HG03565 (cell line): ENCODE measurements at regions not wholly inside any gene's neighbourhood (a gene's known extent, or its start where the extent isn't known, plus 50 kb on each side); places are given as distances from the start of the nearest gene placed in this dataset.
"Not testable (repeated sequence)": the region's sequence is repeated elsewhere in the genome, so short reads cannot be mapped to it uniquely, and the experiment has no call there.

Experiments
- ATAC-seq: cut with Tn5 transposase; IDR thresholded peaks from one replicate; pipeline ENCODE4 v1.9.1; 2021; ENCODE audit warnings: mild to moderate bottlenecking, moderate library complexity; ENCODE audit not compliant: unreplicated experiment

GRCh38 chr3:163347944-163348343, 1730.4 kb downstream of the SI start:
- ATAC-seq, result no peak

- ATAC-seq, result no peak
Observed at GRCh38 chr3:163335429-163335828, 1742.9 kb downstream of the SI start.

- no peak for ATAC-seq
Observed at GRCh38 chr3:163328680-163329079, 1749.6 kb downstream of the SI start.

GRCh38 chr3:163327086-163327485, 1751.2 kb downstream of the SI start:
- ATAC-seq, result no peak

- ATAC-seq, result no peak
Observed at GRCh38 chr3:163315786-163316185, 1762.5 kb downstream of the SI start.

- no peak for ATAC-seq
Observed at GRCh38 chr3:163306405-163306804, 1771.9 kb downstream of the SI start.

GRCh38 chr3:163273694-163274093, 1777.1 kb downstream of the OTOL1 start:
- ATAC-seq, result no peak

- ATAC-seq, result no peak
Observed at GRCh38 chr3:163266731-163267130, 1770.1 kb downstream of the OTOL1 start.

- no peak for ATAC-seq
Observed at GRCh38 chr3:163261618-163262017, 1765.0 kb downstream of the OTOL1 start.

- ATAC-seq, result no peak
Observed at GRCh38 chr3:163261056-163261455, 1764.4 kb downstream of the OTOL1 start.

GRCh38 chr3:163218336-163218735, 1721.7 kb downstream of the OTOL1 start:
- no peak for ATAC-seq

GRCh38 chr3:163213838-163214237, 1717.2 kb downstream of the OTOL1 start:
- ATAC-seq, result no peak

- ATAC-seq, result no peak
Observed at GRCh38 chr3:163196815-163197374, 1700.3 kb downstream of the OTOL1 start.

GRCh38 chr3:163196245-163196644, 1699.6 kb downstream of the OTOL1 start:
- ATAC-seq, result no peak

GRCh38 chr3:163185721-163186350, 1689.2 kb downstream of the OTOL1 start:
- no peak for ATAC-seq

- ATAC-seq, result no peak
Observed at GRCh38 chr3:163175970-163176369, 1679.4 kb downstream of the OTOL1 start.

GRCh38 chr3:163172513-163172912, 1675.9 kb downstream of the OTOL1 start:
- not testable (repeated sequence) for ATAC-seq

GRCh38 chr3:163166197-163166596, 1669.6 kb downstream of the OTOL1 start:
- no peak for ATAC-seq

- no peak for ATAC-seq
Observed at GRCh38 chr3:163159306-163159705, 1662.7 kb downstream of the OTOL1 start.

- ATAC-seq, result no peak
Observed at GRCh38 chr3:163139600-163139999, 1643.0 kb downstream of the OTOL1 start.

GRCh38 chr3:163138258-163138657, 1641.7 kb downstream of the OTOL1 start:
- ATAC-seq, result no peak

- no peak for ATAC-seq
Observed at GRCh38 chr3:163132111-163132510, 1635.5 kb downstream of the OTOL1 start.

GRCh38 chr3:163129287-163129686, 1632.7 kb downstream of the OTOL1 start:
- ATAC-seq, result no peak
